CD4-positive, alpha-beta T cell treated with Interleukin-12 subunit alpha and Interleukin-12 subunit beta, for 1 hour (primary cell): ENCODE measurements at regions not wholly inside any gene's neighbourhood (a gene's known extent, or its start where the extent isn't known, plus 50 kb on each side); places are given as distances from the start of the nearest gene placed in this dataset.

ENCODE experiments used
- DNase-seq: peaks from one replicate; pipeline ENCODE4 v3.0.0-alpha.2; 2020

DNA sequence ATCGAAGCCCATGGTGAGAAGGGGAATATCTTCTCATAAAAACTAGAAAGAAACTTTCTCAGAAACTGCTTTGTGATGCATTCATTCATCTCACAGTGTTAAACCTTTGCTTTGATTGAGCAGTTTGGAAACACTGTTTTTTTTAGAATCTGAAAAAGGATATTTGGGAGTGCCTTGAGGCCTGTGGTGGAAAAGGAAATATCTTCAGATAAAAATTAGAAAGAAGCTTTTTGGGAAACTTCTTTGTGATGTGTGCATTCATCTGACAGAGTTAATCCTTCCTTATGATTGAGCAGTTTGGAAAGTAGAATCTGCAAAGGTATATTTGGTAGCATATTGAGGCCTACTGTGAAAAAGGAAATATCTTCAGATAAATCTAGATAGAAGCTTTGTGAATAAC is 1594.9 kb downstream of the UQCRFS1 start:
- DNase-seq = no peak

DNA sequence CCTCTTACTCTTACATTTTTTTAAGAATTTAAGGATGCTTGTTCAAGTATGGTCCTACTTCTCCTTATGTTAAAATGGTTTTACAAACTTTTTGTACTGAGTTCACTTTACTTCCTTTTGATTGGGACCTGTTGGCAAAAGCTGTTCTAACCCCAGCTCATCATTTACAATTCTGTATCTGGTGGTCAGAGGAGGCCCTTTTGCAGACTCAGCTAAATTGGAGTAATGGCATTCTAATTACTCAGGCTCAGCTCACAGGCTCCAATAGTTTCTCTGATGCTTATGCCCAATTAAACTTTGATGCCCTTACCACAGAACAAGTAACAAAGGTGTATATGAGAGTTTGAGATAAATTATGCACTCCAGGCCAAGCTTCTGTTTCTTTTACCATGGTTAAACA is 1632.0 kb downstream of the UQCRFS1 start:
- DNase-seq = no peak
